K562 (cell line): ENCODE measurements at regions not wholly inside any gene's neighbourhood (a gene's known extent, or its start where the extent isn't known, plus 50 kb on each side); places are given as distances from the start of the nearest gene placed in this dataset.

Source experiments
- ATAC-seq: fragments of 200-7000 bp; cut with Tn5 transposase; 3 replicates; pipeline ENCODE4 v1.9.1; 2020; ENCODE audit warnings: moderate library complexity
- BruUV-seq: library from RNA; stranded (reverse); fragments of 400-500 nt; replicated peaks from 2 replicates; lab custom pipeline; 2021; lab: Mats Ljungman, UMichigan
- CTCF ChIA-PET: fragments of 300-600 bp; formaldehyde crosslinking; extraction: SDS; loops from one replicate; lab custom pipeline; 2021; ENCODE audit warnings: low intra/inter-chr PET ratio; lab: Yijun Ruan, JAX
- POLR2A ChIA-PET: fragments of 300-600, 350-650 bp; sonication (Branson Sonifier 250); formaldehyde crosslinking; extraction: SDS; loops from one replicate; lab custom pipeline; 2021; ENCODE audit warnings: antibody characterized with exemption, inconsistent platforms; lab: Yijun Ruan, JAX
- DNase-seq, 4 experiments: peaks; one replicate each; pipeline versions ENCODE4 v3.0.0 to v3.0.0-alpha.2; 2011 to 2018; ENCODE audit warnings: low spot score in 3 of 4, mixed read lengths in 3 of 4; ENCODE audit errors: extremely low read depth in 1 of 4
- FAIRE-seq: peaks from 2 replicates; lab custom pipeline; 2011; peaks lifted over from hg19 to GRCh38; lab: Jason Lieb, UNC
- H2AFZ ChIP-seq: 2 replicates; pipeline ENCODE4 v1.6.0; 2011; ENCODE audit warnings: low read depth, low read length, control low read depth, inconsistent platforms
- H3K27ac ChIP-seq: fragments of 200-600 bp; 3 replicates; pipeline ENCODE4 v1.8.0; 2011; ENCODE audit warnings: low read depth, mild to moderate bottlenecking, control low read depth, inconsistent platforms, low read length, moderate library complexity, mixed read lengths; ENCODE audit errors: extremely low read depth
- H3K27me3 ChIP-seq, 2 experiments: fragments of 300-600 bp in 1 of 2; 2 replicates in 1 of 2; 3 replicates in 1 of 2; pipeline versions ENCODE4 v1.6.0 to v1.8.0; 2011; ENCODE audit warnings: inconsistent platforms in 2 of 2, low read length in 2 of 2, mild to moderate bottlenecking in 1 of 2, mixed read lengths in 1 of 2, moderate library complexity in 1 of 2; ENCODE audit not compliant: control insufficient read depth in 2 of 2, insufficient read depth in 2 of 2
- H3K36me3 ChIP-seq: fragments of 300-600 bp; 3 replicates; pipeline ENCODE4 v1.8.0; 2011; ENCODE audit warnings: mild to moderate bottlenecking, low read length, inconsistent platforms; ENCODE audit not compliant: control insufficient read depth, insufficient read depth
- H3K4me1 ChIP-seq, 2 experiments: fragments of 200-600 bp in 1 of 2; replicated peaks in 1 of 2; 2 replicates in 1 of 2; 3 replicates in 1 of 2; pipeline versions ENCODE4 v1.5.1 to v1.8.0; 2011; ENCODE audit warnings: inconsistent platforms in 2 of 2, low read length in 2 of 2, mild to moderate bottlenecking in 1 of 2, mixed read lengths in 1 of 2, moderate library complexity in 1 of 2; ENCODE audit not compliant: control insufficient read depth in 2 of 2, insufficient read depth in 2 of 2
- H3K4me2 ChIP-seq: 2 replicates; pipeline ENCODE4 v1.6.1; 2011; ENCODE audit warnings: low read length, control low read depth, inconsistent platforms, mixed read lengths; ENCODE audit not compliant: insufficient read depth
- H3K4me3 ChIP-seq: fragments of 200-600 bp; sonication (generic), shearing (Covaris generic); 2 replicates; pipeline ENCODE4 v1.5.1; 2016; ENCODE audit warnings: control low read depth, inconsistent platforms
- H3K79me2 ChIP-seq: fragments of 200-600 bp; 3 replicates; pipeline ENCODE4 v1.8.0; 2011; ENCODE audit warnings: low read length, inconsistent platforms; ENCODE audit not compliant: control insufficient read depth, insufficient read depth
- H3K9ac ChIP-seq, 2 experiments: 2 replicates each; pipeline versions ENCODE4 v1.6.0 to v1.6.1; 2011; ENCODE audit warnings: low read depth in 2 of 2, low read length in 2 of 2, control low read depth in 1 of 2, inconsistent platforms in 1 of 2, mild to moderate bottlenecking in 1 of 2, mixed read lengths in 1 of 2; ENCODE audit not compliant: insufficient read depth in 1 of 2
- H3K9me1 ChIP-seq: one replicate; pipeline ENCODE4 v1.6.0; 2011; ENCODE audit warnings: inconsistent platforms, mild to moderate bottlenecking, low read length, moderate library complexity; ENCODE audit not compliant: control insufficient read depth, insufficient read depth
- H3K9me3 ChIP-seq: replicated peaks from 2 replicates; pipeline ENCODE4 v1.5.1; 2011; ENCODE audit warnings: low read depth, low read length, inconsistent platforms; ENCODE audit not compliant: control insufficient read depth, insufficient read depth
- H4K20me1 ChIP-seq: replicated peaks from 2 replicates; pipeline ENCODE4 v1.6.1; 2011; ENCODE audit warnings: low read length, inconsistent platforms, mixed read lengths; ENCODE audit not compliant: control insufficient read depth, insufficient read depth
- ARID1B ChIP-seq: fragments of 450-650 bp; IDR thresholded peaks from 2 replicates; pipeline ENCODE4 v1.6.1; 2016; ENCODE audit warnings: antibody characterized with exemption, mild to moderate bottlenecking, inconsistent platforms
- DIDO1 ChIP-seq: fragments of 450-650 bp; IDR thresholded peaks from 2 replicates; pipeline ENCODE4 v1.6.1; 2016; ENCODE audit warnings: low read depth, missing biosample characterization, missing genetic modification characterization
- FUS ChIP-seq: fragments of 200-400 bp; formaldehyde crosslinking; optimal IDR thresholded peaks from 2 replicates; pipeline ENCODE3; 2017; ENCODE audit warnings: low read depth, low read length
- KLF1 ChIP-seq: fragments of 450-650 bp; IDR thresholded peaks from 2 replicates; pipeline ENCODE4 v1.6.1; 2016; ENCODE audit warnings: missing genetic modification characterization, missing compliant biosample characterization
- NFXL1 ChIP-seq: fragments of 450-650 bp; formaldehyde crosslinking; IDR thresholded peaks from 2 replicates; pipeline ENCODE4 v1.4.0; 2021; ENCODE audit warnings: mild to moderate bottlenecking
- NRF1 ChIP-seq, 2 experiments: fragments of 450-650 bp; IDR thresholded peaks in 1 of 2; conservative IDR thresholded peaks in 1 of 2; 2 replicates each; pipeline ENCODE4 v1.6.1; 2014; ENCODE audit warnings: mild to moderate bottlenecking in 2 of 2
- WGBS: fragments of 100-300 bp; shearing (Covaris generic); methylation state at CpG from one replicate; pipeline ENCODE4 v1.1.6; 2016; ENCODE audit warnings: low coverage, mixed read lengths; ENCODE audit not compliant: insufficient coverage; ENCODE audit errors: missing lambda C conversion rate; 5-methylcytosine and 5-hydroxymethylcytosine counted together
- in situ Hi-C: fragments of 300-500 bp; cut with MboI; formaldehyde crosslinking; loops from 4 replicates; pipeline ENCODE4 v1.15.0; 2018; ENCODE audit warnings: inconsistent platforms, mixed read lengths
- intact Hi-C: fragments of 100-400 bp; cut with micrococcal nuclease; formaldehyde crosslinking; loops from 2 replicates; pipeline ENCODE4 v1.14.2; 2022
- TF ChIP-seq, protein P1 (sequence below): fragments of 200-800 bp; sonication (Bioruptor generic); IDR thresholded peaks from 2 replicates; pipeline ENCODE4 v1.6.1; 2017; ENCODE audit warnings: missing genetic modification characterization, missing compliant biosample characterization
- TF ChIP-seq, protein P2 (sequence below), 2 experiments: IDR thresholded peaks; 2 replicates each; pipeline ENCODE4 v1.6.1; 2011; ENCODE audit warnings: borderline replicate concordance in 1 of 2, control low read depth in 1 of 2, low read depth in 1 of 2, low read length in 1 of 2, mild to moderate bottlenecking in 1 of 2, mixed read lengths in 1 of 2, moderate library complexity in 1 of 2; ENCODE audit not compliant: insufficient read depth in 1 of 2, insufficient read length in 1 of 2, poor library complexity in 1 of 2, severe bottlenecking in 1 of 2; ENCODE audit errors: extremely low read depth in 1 of 2
- TF ChIP-seq, protein P3 (sequence below): fragments of 250-450 bp; sonication (Bioruptor Pico); IDR thresholded peaks from 2 replicates; pipeline ENCODE4 v1.4.0; 2020; ENCODE audit warnings: mild to moderate bottlenecking, moderate library complexity

DNA sequence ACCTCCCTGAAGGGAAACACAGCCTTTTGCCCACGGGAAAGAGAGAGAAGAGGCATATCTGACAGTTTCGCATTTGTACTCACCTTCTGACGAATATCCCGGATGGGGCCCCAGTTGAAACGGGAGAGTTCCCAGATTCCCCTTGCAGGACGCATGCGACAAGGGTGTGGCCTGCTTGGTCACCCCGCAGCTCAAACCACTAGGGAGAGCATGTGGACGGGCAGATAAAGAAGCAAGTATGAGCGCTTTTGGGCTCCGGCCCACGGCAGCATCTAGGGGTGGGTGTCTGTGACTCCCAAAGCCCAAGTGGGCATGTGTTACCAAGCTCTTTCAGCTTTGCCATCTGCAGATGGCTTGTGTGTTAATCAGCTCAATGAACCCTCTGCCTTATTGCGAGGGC is 70.1 kb upstream of the MED14 start:
- 3% methylated on average over 11 of the region's 13 CpGs for WGBS
- DNase-seq (peak; percentile 24 to 72 (median 43)), FAIRE-seq (peak; percentile 82), ATAC-seq (peak; percentile 87)
- H3K4me2 ChIP-seq = peak overlapping the region; percentile 60
- H3K9ac ChIP-seq = no peak overlapping the region; a peak in 1 of 4 replicates
- no peaks in the 10 kb centered on the region for H3K9me1 ChIP-seq
- ChIA-PET CTCF (no interaction called here), POLR2A (no interaction called here)
- peak overlapping the region; percentile 74 for H2AFZ ChIP-seq
- intact Hi-C loops = loop anchor here (10.0 kb wide), 2 partner anchors 119 to 309 kb away; no protein-coding TSS in a partner anchor
- H3K79me2 ChIP-seq = no peaks in the 10 kb centered on the region
- H3K9me3 ChIP-seq = no peaks in the 10 kb centered on the region
- no peaks in the 10 kb centered on the region for H3K36me3 ChIP-seq
- H4K20me1 ChIP-seq = no peaks in the 10 kb centered on the region
- no peak overlapping the region; the same call in 1 of the 2 replicates for H3K4me3 ChIP-seq
- H3K27me3 ChIP-seq = no peaks in the 10 kb centered on the region
- H3K27ac ChIP-seq = peak overlapping the region; percentile 28; the same call in 1 of the 3 replicates
- in situ Hi-C loops = no loop called here
- BruUV-seq = no TSS peak
- H3K4me1 ChIP-seq = peaks cover 4 to 11% of the 10 kb centered on the region in 2 experiments; a peak in 4 of 5 replicates
- TF ChIP-seq FUS (no peak), NFXL1 (CRISPR knock-in tag) (no peak), DIDO1 (no peak), ARID1B (peak; percentile 64), NRF1 (conservative IDR thresholded peaks at IDR 0.05 in 1 of 2, IDR thresholded peaks at IDR 0.05 in 1 of 2) (peak; percentile 37 to 56), KLF1 (tag) (peak; percentile 49; the same call in 1 of the 2 replicates)
- TF ChIP-seq, protein P1, sequence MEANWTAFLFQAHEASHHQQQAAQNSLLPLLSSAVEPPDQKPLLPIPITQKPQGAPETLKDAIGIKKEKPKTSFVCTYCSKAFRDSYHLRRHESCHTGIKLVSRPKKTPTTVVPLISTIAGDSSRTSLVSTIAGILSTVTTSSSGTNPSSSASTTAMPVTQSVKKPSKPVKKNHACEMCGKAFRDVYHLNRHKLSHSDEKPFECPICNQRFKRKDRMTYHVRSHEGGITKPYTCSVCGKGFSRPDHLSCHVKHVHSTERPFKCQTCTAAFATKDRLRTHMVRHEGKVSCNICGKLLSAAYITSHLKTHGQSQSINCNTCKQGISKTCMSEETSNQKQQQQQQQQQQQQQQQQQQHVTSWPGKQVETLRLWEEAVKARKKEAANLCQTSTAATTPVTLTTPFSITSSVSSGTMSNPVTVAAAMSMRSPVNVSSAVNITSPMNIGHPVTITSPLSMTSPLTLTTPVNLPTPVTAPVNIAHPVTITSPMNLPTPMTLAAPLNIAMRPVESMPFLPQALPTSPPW (CRISPR knock-in tag) = no peak
- TF ChIP-seq, protein P2, sequence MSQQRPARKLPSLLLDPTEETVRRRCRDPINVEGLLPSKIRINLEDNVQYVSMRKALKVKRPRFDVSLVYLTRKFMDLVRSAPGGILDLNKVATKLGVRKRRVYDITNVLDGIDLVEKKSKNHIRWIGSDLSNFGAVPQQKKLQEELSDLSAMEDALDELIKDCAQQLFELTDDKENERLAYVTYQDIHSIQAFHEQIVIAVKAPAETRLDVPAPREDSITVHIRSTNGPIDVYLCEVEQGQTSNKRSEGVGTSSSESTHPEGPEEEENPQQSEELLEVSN (IDR thresholded peaks at IDR 0.05; ENCODE audit: borderline replicate concordance in 1 of 2, extremely low read depth in 1 of 2, insufficient read depth in 1 of 2, insufficient read length in 1 of 2, low read depth in 1 of 2, low read length in 1 of 2, poor library complexity in 1 of 2, severe bottlenecking in 1 of 2) = peak in 1 of 2 experiments; percentile 66
- TF ChIP-seq, protein P3, sequence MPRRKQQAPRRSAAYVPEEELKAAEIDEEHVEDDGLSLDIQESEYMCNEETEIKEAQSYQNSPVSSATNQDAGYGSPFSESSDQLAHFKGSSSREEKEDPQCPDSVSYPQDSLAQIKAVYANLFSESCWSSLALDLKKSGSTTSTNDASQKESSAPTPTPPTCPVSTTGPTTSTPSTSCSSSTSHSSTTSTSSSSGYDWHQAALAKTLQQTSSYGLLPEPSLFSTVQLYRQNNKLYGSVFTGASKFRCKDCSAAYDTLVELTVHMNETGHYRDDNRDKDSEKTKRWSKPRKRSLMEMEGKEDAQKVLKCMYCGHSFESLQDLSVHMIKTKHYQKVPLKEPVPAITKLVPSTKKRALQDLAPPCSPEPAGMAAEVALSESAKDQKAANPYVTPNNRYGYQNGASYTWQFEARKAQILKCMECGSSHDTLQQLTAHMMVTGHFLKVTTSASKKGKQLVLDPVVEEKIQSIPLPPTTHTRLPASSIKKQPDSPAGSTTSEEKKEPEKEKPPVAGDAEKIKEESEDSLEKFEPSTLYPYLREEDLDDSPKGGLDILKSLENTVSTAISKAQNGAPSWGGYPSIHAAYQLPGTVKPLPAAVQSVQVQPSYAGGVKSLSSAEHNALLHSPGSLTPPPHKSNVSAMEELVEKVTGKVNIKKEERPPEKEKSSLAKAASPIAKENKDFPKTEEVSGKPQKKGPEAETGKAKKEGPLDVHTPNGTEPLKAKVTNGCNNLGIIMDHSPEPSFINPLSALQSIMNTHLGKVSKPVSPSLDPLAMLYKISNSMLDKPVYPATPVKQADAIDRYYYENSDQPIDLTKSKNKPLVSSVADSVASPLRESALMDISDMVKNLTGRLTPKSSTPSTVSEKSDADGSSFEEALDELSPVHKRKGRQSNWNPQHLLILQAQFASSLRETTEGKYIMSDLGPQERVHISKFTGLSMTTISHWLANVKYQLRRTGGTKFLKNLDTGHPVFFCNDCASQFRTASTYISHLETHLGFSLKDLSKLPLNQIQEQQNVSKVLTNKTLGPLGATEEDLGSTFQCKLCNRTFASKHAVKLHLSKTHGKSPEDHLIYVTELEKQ = no peak
